ENCODE measurements at regions not wholly inside any gene's neighbourhood (a gene's known extent, or its start where the extent isn't known, plus 50 kb on each side); places are given as distances from the start of the nearest gene placed in this dataset.

DNA sequence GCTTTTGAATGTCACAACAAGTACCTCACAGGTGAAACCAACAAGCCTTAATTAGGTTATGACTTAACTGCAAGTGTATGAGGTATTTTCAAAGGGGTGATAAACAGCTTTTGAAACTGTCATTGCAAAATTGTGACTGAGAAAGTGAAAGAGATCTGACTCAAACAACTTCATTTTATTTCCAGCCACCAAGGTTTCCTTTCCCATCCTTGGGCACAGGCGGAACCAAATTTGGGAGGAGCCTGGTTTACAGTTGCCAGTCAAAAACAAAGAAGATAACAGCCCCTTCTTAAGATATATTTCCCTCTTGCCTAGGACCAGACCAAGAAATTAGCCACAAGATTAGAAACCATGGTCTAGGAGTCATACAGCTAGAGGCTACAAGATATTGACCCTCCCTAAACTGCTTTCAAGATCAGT is 417.1 kb downstream of the CSNK1G3 start:
- Histone ChIP-seq H3K9ac (no peak overlapping the region), H3K27ac (no peak overlapping the region), H3K36me3 (ENCODE audit: low read depth) (no peaks in the 10 kb centered on the region), H3K9me2 (ENCODE audit: insufficient read depth) (no peaks in the 10 kb centered on the region; the same call in 1 of the 2 replicates), H3K9me3 (ENCODE audit: low read depth) (no peaks in the 10 kb centered on the region), H3K4me3 (no peak overlapping the region), H2AFZ (no peak overlapping the region), H3K79me2 (ENCODE audit: insufficient read depth) (no peaks in the 10 kb centered on the region), H3K4me1 (ENCODE audit: insufficient read depth) (no peaks in the 10 kb centered on the region), H3K27me3 (replicated peaks; ENCODE audit: insufficient read depth) (no peaks in the 10 kb centered on the region), H3K4me2 (ENCODE audit: unreplicated experiment) (no peak overlapping the region), H4K20me1 (ENCODE audit: insufficient read depth) (no peaks in the 10 kb centered on the region), H3F3A (ENCODE audit: insufficient read depth) (no peaks in the 10 kb centered on the region)
- in situ Hi-C loops (cut with MboI), result no loop called here
- TF ChIP-seq EZH2phosphoT487 (IDR thresholded peaks at IDR 0.05; ENCODE audit: insufficient read depth, low read depth), result no peak
- no peak for TF ChIP-seq EZH2 (IDR thresholded peaks at IDR 0.05; ENCODE audit: insufficient read depth, poor library complexity, severe bottlenecking)
- 92 to 100% methylated on average over 1 of the region's 1 CpG for WGBS, 2 experiments (ENCODE audit: low coverage in 1 of 2, low lambda C conversion rate in 2 of 2, missing lambda C conversion rate in 2 of 2)
- DNase-seq, result no peak

DNA sequence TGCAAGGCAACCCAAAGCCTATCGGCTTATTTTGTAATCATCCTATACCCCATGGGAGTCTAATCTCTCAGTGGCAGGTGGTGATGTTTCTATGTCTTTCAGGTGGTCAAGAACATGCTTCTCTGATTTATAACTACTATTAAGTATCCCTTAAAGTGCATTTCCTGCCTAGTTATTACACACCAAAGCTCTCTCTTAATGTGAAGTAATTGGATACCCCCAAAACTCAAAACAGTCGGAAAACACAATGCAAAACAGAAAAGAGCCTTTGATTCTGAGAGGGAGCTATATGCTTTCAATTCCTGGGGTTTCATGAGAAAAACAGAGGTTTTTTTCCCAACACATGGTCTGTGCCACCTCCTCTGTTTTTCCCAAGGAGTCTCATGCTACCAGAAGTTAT is 416.4 kb downstream of the CSNK1G3 start:
- H3K36me3 ChIP-seq (ENCODE audit: low read depth), result no peaks in the 10 kb centered on the region
- H3K4me3 ChIP-seq, result no peak overlapping the region
- in situ Hi-C loops (cut with MboI), result no loop called here
- WGBS, 2 experiments (ENCODE audit: low coverage in 1 of 2, low lambda C conversion rate in 2 of 2, missing lambda C conversion rate in 2 of 2), result 95 to 96% methylated on average over 2 of the region's 2 CpGs
- H3K4me2 ChIP-seq (ENCODE audit: unreplicated experiment), result no peak overlapping the region
- H3K4me1 ChIP-seq (ENCODE audit: insufficient read depth), result no peaks in the 10 kb centered on the region
- no peaks in the 10 kb centered on the region for H3K79me2 ChIP-seq (ENCODE audit: insufficient read depth)
- no peak for DNase-seq
- H3K9me3 ChIP-seq (ENCODE audit: low read depth), result no peaks in the 10 kb centered on the region
- TF ChIP-seq EZH2 (IDR thresholded peaks at IDR 0.05; ENCODE audit: insufficient read depth, poor library complexity, severe bottlenecking) (no peak), EZH2phosphoT487 (IDR thresholded peaks at IDR 0.05; ENCODE audit: insufficient read depth, low read depth) (no peak)
- no peaks in the 10 kb centered on the region for H3F3A ChIP-seq (ENCODE audit: insufficient read depth)
- H2AFZ ChIP-seq, result no peak overlapping the region
- no peaks in the 10 kb centered on the region for H3K27me3 ChIP-seq (replicated peaks; ENCODE audit: insufficient read depth)
- H4K20me1 ChIP-seq (ENCODE audit: insufficient read depth), result no peaks in the 10 kb centered on the region
- H3K9me2 ChIP-seq (ENCODE audit: insufficient read depth), result no peaks in the 10 kb centered on the region; the same call in 1 of the 2 replicates
- H3K9ac ChIP-seq, result no peak overlapping the region
- no peak overlapping the region for H3K27ac ChIP-seq

DNA sequence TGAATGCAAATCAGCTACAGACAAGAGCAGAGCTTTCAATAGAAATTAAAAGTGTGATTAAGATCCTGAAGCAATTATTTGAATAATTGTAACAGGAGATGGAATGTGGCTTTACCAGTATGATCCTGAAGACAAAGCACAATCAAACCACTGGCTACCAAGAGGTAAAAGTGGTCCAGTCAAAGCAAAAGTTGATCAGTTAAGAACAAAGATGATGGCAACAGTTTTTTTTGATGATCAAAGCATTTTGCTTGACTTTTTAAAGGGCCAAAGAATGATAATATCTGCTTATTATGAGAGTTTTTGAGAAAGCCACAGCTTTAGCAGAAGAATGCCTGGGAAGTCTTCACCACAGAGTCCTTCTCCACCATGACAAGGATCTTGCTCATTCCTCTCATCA is 409.2 kb downstream of the CSNK1G3 start:
- Histone ChIP-seq H3K4me1 (ENCODE audit: insufficient read depth) (peaks cover 17% of the 10 kb centered on the region), H4K20me1 (ENCODE audit: insufficient read depth) (no peaks in the 10 kb centered on the region)
- DNase-seq, result no peak

DNA sequence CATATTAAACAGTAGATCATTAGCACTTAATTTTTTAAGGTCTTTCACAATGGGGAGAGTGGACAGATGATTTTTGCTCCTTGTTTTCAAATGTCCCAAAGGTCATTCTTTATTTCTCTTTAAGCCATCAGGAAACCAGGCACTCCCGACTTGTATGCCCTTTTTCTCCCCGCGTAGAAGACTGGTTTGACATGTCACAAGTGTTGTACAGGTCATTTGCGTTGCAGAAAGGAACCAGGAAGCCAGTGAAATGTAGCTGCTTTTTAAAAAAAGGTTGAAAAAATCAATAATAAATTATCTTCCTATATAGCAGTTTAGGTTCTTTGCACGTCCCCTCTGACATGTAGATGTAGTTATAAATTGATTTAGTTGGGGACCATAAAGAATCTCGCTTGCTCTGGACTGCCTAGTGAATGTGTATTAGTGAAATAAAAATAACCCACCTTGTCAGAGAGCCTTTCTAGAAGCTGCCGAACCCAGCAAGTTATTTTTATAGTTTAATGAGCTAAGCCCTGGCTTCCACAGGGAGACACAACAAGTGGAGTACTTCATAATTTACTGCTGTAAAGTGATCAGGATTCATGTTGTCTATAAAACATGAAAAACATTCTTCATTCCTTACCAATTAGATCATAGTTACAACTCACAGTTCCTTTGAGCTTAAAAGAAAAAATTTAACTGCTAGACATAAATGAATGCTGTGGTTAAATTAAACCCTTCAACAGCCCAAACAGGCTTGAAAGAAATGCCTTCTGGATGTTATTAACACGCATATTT is 404.6 kb downstream of the CSNK1G3 start:
- Histone ChIP-seq H3K27me3 (replicated peaks; ENCODE audit: insufficient read depth) (0 out of 2 replicates have a peak, but pooled peaks cover 7% of the 10 kb centered on the region), H3K4me3 (peak overlapping the region; percentile 20), H3K4me1 (ENCODE audit: insufficient read depth) (peaks cover 20% of the 10 kb centered on the region), H3K9ac (no peak overlapping the region), H2AFZ (no peak overlapping the region), H3K27ac (no peak overlapping the region), H4K20me1 (ENCODE audit: insufficient read depth) (no peaks in the 10 kb centered on the region), H3K36me3 (ENCODE audit: low read depth) (no peaks in the 10 kb centered on the region), H3K79me2 (ENCODE audit: insufficient read depth) (no peaks in the 10 kb centered on the region), H3K4me2 (ENCODE audit: unreplicated experiment) (peak overlapping the region; percentile 57), H3K9me2 (ENCODE audit: insufficient read depth) (no peaks in the 10 kb centered on the region), H3K9me3 (ENCODE audit: low read depth) (no peaks in the 10 kb centered on the region), H3F3A (ENCODE audit: insufficient read depth) (peaks cover 10% of the 10 kb centered on the region; the same call in 1 of the 2 replicates)
- peak; percentile 64 for DNase-seq
- WGBS, 2 experiments (ENCODE audit: low coverage in 1 of 2, low lambda C conversion rate in 2 of 2, missing lambda C conversion rate in 2 of 2), result 27 to 33% methylated on average over 8 of the region's 8 CpGs
- in situ Hi-C loops (cut with MboI), result no loop called here
- TF ChIP-seq EZH2phosphoT487 (IDR thresholded peaks at IDR 0.05; ENCODE audit: insufficient read depth, low read depth) (peak; percentile 96), EZH2 (IDR thresholded peaks at IDR 0.05; ENCODE audit: insufficient read depth, poor library complexity, severe bottlenecking) (no peak)

More for the DNA sequence above, 409.2 kb downstream of the CSNK1G3 start:
- Histone ChIP-seq H3K79me2 (ENCODE audit: insufficient read depth) (no peaks in the 10 kb centered on the region), H3K9me2 (ENCODE audit: insufficient read depth) (no peaks in the 10 kb centered on the region; the same call in 1 of the 2 replicates), H3K4me2 (ENCODE audit: unreplicated experiment) (no peak overlapping the region), H3K4me3 (no peak overlapping the region), H3F3A (ENCODE audit: insufficient read depth) (peaks cover 7% of the 10 kb centered on the region; the same call in 1 of the 2 replicates), H3K9me3 (ENCODE audit: low read depth) (no peaks in the 10 kb centered on the region), H3K27me3 (replicated peaks; ENCODE audit: insufficient read depth) (no peaks in the 10 kb centered on the region), H3K27ac (no peak overlapping the region), H2AFZ (no peak overlapping the region), H3K36me3 (ENCODE audit: low read depth) (no peaks in the 10 kb centered on the region), H3K9ac (no peak overlapping the region)
- TF ChIP-seq EZH2phosphoT487 (IDR thresholded peaks at IDR 0.05; ENCODE audit: insufficient read depth, low read depth) (no peak), EZH2 (IDR thresholded peaks at IDR 0.05; ENCODE audit: insufficient read depth, poor library complexity, severe bottlenecking) (no peak)
- in situ Hi-C loops (cut with MboI), result no loop called here
